Gastroesophageal sphincter (tissue), 4 donors: ENCODE measurements at regions not wholly inside any gene's neighbourhood (a gene's known extent, or its start where the extent isn't known, plus 50 kb on each side); places are given as distances from the start of the nearest gene placed in this dataset.

ENCODE experiments used
- ATAC-seq: fragments of 150-250 bp; one replicate; pipeline ENCODE4 v1.9.1; 2016; ENCODE audit warnings: mild to moderate bottlenecking, moderate library complexity
- H3K27ac ChIP-seq, 4 donors: fragments of 200-600 bp; sonication (generic) in 3 of 4; 1 replicate in 3 of 4; 2 replicates in 1 of 4; pipeline ENCODE4 v1.5.1; 2016 to 2019
- H3K27me3 ChIP-seq: fragments of 200-600 bp; sonication (generic); one replicate; pipeline ENCODE4 v1.5.1; 2019
- H3K36me3 ChIP-seq, 2 donors: fragments of 200-600 bp; sonication (generic); one replicate each; pipeline ENCODE4 v1.5.1; 2019; ENCODE audit warnings: control low read depth in 1 of 2
- H3K4me1 ChIP-seq, 3 donors: fragments of 200-600 bp; sonication (generic); 1 replicate in 2 of 3; 2 replicates in 1 of 3; pipeline ENCODE4 v1.5.1; 2016 to 2019; ENCODE audit warnings: control low read depth in 2 of 3
- H3K4me3 ChIP-seq, 2 donors: fragments of 200-600 bp; sonication (generic); one replicate each; pipeline ENCODE4 v1.5.1; 2019; ENCODE audit warnings: mild to moderate bottlenecking in 1 of 2, moderate library complexity in 1 of 2
- H3K9me3 ChIP-seq, 3 donors: fragments of 200-600 bp; sonication (generic); one replicate each; pipeline ENCODE4 v1.5.1; 2017 to 2019; ENCODE audit warnings: control low read depth in 2 of 3
- EP300 ChIP-seq: sonication (generic); formaldehyde crosslinking; IDR thresholded peaks from one replicate; pipeline ENCODE4 v1.6.1; 2017; ENCODE audit warnings: antibody characterized with exemption, mild to moderate bottlenecking
- POLR2A ChIP-seq, 2 donors: fragments of 450-650 bp; IDR thresholded peaks; one replicate each; pipeline ENCODE4 v1.6.1; 2017; ENCODE audit warnings: antibody characterized with exemption in 2 of 2, mild to moderate bottlenecking in 2 of 2, moderate library complexity in 1 of 2
- POLR2AphosphoS5 ChIP-seq: sonication (generic); formaldehyde crosslinking; IDR thresholded peaks from one replicate; pipeline ENCODE4 v1.6.1; 2017; ENCODE audit warnings: antibody characterized with exemption
- WGBS, 2 donors: methylation state at CpG; one replicate each; pipeline ENCODE4 v1.1.5; 2018; ENCODE audit warnings: low coverage in 1 of 2; 5-methylcytosine and 5-hydroxymethylcytosine counted together
- TF ChIP-seq, protein P1 (sequence below), 4 experiments: fragments of 200-600 bp in 2 of 4; fragments of 450-650 bp in 2 of 4; sonication (generic) in 1 of 4; IDR thresholded peaks; one replicate each; pipeline ENCODE4 v1.5.1; 2017 to 2019; ENCODE audit warnings: antibody characterized with exemption in 4 of 4, mild to moderate bottlenecking in 2 of 4, moderate library complexity in 2 of 4

DNA sequence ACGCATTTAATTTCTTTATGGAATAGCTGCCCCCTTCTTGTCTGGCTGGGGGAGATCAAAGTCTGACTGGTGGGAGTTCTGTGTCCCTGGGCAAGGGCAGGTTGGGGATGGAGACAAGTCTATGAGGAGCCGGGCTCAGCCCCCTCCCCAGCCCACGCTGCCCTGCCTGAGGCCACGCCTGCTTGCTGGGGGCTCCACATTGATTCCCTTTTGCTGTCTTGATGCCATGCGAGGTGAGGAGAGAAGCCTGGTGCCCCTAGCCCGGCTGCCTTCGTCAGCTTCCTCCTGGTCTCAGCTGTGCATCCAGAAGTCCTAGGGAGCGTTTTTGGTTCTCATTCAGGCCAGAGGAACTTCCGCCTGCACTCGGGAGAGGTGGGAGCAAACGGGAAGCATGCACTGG lies 247.9 kb downstream of the NDUFA10 start:
- Histone ChIP-seq H3K4me3 (no peak overlapping the region), H3K9me3 (peaks cover 0 to 12% (median 0%) of the 10 kb centered on the region in 3 donors), H3K36me3 (no peaks in the 10 kb centered on the region), H3K27ac (no peak overlapping the region), H3K4me1 (no peaks in the 10 kb centered on the region), H3K27me3 (peaks cover 11% of the 10 kb centered on the region)
- TF ChIP-seq EP300 (no peak), POLR2A (IDR thresholded peaks at IDR 0.05) (no peak), POLR2AphosphoS5 (no peak)
- TF ChIP-seq, protein P1, sequence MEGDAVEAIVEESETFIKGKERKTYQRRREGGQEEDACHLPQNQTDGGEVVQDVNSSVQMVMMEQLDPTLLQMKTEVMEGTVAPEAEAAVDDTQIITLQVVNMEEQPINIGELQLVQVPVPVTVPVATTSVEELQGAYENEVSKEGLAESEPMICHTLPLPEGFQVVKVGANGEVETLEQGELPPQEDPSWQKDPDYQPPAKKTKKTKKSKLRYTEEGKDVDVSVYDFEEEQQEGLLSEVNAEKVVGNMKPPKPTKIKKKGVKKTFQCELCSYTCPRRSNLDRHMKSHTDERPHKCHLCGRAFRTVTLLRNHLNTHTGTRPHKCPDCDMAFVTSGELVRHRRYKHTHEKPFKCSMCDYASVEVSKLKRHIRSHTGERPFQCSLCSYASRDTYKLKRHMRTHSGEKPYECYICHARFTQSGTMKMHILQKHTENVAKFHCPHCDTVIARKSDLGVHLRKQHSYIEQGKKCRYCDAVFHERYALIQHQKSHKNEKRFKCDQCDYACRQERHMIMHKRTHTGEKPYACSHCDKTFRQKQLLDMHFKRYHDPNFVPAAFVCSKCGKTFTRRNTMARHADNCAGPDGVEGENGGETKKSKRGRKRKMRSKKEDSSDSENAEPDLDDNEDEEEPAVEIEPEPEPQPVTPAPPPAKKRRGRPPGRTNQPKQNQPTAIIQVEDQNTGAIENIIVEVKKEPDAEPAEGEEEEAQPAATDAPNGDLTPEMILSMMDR (IDR thresholded peaks at IDR 0.05): no peak
- 92% methylated on average over 2 of the region's 11 CpGs; no CpG with 5 or more reads in 1 of the 2 donors for WGBS, 2 donors
- no peak for ATAC-seq

DNA sequence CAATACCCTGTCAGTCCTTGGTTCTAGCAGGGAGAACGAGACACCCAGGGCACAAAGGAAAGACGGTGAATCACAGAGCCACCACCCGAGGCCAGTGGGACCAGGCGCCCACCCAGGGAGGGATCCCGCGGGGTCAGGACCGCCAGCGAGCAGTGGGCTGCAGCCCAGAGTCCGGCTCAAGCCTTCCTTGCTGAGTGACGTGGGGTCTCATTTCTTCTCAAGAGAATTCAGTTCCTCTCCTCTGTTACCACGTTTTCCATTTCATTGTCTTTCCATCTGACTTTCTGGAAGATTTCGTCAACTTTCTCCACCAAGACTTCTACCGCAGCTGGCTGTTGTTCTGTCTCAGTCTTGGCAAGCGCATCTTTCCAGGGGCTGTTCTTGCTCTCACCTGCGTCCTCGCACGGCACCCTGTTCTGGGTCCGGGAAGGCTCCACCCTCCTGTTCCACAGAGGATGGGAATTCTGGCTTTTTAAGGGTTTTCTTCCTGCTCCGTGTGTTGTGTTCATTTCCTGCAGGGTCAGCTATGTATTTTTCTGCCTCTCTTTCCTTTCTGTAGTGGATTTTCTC lies 248.6 kb downstream of the NDUFA10 start:
- H3K27ac ChIP-seq: no peak overlapping the region
- H3K27me3 ChIP-seq: peaks cover 11% of the 10 kb centered on the region
- WGBS, 2 donors: 65 to 76% methylated on average over 10 to 14 of the region's 19 CpGs
- H3K36me3 ChIP-seq: no peaks in the 10 kb centered on the region
- H3K9me3 ChIP-seq: peaks cover 0 to 19% (median 0%) of the 10 kb centered on the region in 3 donors
- TF ChIP-seq EP300: no peak
- TF ChIP-seq POLR2A (IDR thresholded peaks at IDR 0.05): no peak
- TF ChIP-seq POLR2AphosphoS5: no peak
- TF ChIP-seq, protein P1 (IDR thresholded peaks at IDR 0.05): no peak
- no peaks in the 10 kb centered on the region for H3K4me1 ChIP-seq
- ATAC-seq: no peak
- H3K4me3 ChIP-seq: no peak overlapping the region

DNA sequence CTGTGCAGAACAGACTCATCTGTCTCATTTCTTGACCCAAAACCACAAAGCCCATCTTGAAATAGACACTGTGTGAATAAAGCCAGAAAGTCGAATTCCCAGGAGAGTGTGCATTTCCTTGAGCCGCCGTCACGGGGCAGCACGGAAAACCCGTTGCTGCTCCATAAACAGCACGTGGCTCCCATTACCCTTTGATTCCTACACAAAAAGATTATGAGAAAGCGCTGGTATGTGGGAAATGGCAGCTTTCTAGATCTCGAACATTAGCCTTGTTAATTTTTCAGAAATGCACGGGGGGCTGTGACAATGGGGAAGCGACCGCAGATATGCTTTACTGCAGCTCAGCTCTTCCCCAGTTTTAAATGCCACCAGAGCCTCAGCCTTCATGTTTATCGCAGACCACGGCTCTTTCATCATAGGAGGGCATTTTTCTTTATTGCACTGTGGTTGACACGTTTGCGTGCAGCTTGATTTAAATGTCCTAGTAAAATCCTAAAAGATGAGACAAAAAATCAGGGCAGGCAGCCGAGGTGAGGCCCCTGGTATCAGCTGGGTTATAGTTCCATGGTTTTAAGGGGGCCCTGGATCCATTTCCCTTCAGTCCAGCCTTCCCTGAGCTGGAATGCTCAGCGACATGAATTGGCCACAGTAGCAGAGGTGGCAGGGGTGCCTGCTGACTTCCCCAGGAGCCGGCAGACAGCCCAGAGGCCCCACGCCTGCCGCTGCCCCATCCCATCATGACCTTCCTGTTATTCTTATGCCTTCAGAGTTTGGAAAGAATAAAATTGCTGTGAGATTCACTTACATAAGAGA lies 249.3 kb downstream of the NDUFA10 start:
- no peak for ATAC-seq
- H3K9me3 ChIP-seq: peaks cover 0 to 22% (median 0%) of the 10 kb centered on the region in 3 donors
- H3K27ac ChIP-seq: no peak overlapping the region
- WGBS, 2 donors: 36 to 65% methylated on average over 5 to 15 of the region's 21 CpGs
- no peak for TF ChIP-seq POLR2AphosphoS5
- TF ChIP-seq, protein P1 (IDR thresholded peaks at IDR 0.05): no peak
- TF ChIP-seq EP300: no peak
- TF ChIP-seq POLR2A (IDR thresholded peaks at IDR 0.05): no peak
- H3K4me3 ChIP-seq: no peak overlapping the region
- H3K27me3 ChIP-seq: peaks cover 11% of the 10 kb centered on the region
- no peaks in the 10 kb centered on the region for H3K4me1 ChIP-seq
- no peaks in the 10 kb centered on the region for H3K36me3 ChIP-seq

DNA sequence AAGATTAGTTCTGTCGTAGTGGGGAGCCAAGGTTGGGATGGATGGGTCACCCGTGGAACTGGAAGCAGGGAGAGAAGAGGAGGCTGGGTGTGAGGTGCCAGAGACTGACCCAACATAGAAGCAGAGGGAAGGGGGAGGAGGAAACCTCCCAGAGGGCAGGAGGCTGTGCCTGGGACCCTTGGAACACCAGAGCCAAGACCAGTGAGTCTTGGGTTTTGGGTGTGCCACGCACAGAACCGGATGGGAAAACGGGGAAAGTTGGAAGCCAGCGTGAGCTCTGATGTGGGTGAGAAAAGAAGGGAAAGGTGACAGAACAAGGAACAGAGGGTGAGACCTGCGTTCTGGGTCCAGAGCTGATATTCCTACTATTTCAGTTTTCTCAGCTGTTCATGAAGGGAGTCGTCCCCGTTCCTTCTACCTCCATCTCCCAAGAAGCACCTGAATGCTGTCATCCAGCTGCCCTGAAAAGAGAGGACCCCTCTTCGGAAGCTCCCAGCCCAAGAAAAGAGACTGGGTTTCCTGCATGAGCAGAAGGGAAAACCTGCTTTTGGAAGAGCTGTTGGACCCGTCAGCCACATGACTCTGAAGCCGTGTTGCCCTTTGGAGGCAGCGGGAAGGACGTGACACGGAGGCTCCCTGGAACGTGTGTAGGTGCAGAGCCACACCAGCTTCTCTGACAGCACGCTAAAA lies 250.1 kb downstream of the NDUFA10 start:
- TF ChIP-seq POLR2A (IDR thresholded peaks at IDR 0.05) (no peak), EP300 (no peak), POLR2AphosphoS5 (no peak)
- TF ChIP-seq, protein P1 (IDR thresholded peaks at IDR 0.05): no peak
- Histone ChIP-seq H3K27ac (no peak overlapping the region), H3K9me3 (peaks cover 0 to 24% (median 0%) of the 10 kb centered on the region in 3 donors), H3K4me1 (no peaks in the 10 kb centered on the region), H3K27me3 (peaks cover 11% of the 10 kb centered on the region), H3K4me3 (no peak overlapping the region), H3K36me3 (no peaks in the 10 kb centered on the region)
- WGBS, 2 donors: 85 to 96% methylated on average over 5 to 10 of the region's 17 CpGs
- ATAC-seq: no peak
